Amniotic epithelial cell (primary cell): ENCODE measurements at regions not wholly inside any gene's neighbourhood (a gene's known extent, or its start where the extent isn't known, plus 50 kb on each side); places are given as distances from the start of the nearest gene placed in this dataset.
A peak's percentile ranks its signal among the peaks of the same experiment; 100 is the strongest.

ENCODE experiments used
- DNase-seq: peaks from one replicate; pipeline ENCODE4 v3.0.0-alpha.2; 2010; ENCODE audit warnings: low read depth

DNA sequence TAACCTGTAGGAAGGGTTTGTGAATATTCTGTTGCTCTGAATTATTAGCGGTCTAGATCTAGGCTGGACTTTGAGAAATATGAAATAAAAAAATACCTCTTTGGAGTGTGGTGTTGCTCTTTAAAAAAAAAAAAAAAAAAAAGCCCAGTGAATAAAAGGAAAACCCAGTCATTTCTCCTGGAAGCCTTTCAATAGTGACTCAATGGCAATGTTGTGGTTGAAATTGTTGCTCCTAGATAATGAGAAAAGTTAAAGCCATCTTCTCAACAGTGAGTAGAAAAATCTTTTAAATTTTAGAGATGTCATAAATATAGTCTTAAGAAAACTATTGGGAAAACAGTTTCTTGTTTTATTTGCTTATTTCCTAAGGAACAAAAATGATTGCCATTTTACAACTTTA is 135.3 kb downstream of the RFC3 start:
- peak; percentile 49 for DNase-seq

DNA sequence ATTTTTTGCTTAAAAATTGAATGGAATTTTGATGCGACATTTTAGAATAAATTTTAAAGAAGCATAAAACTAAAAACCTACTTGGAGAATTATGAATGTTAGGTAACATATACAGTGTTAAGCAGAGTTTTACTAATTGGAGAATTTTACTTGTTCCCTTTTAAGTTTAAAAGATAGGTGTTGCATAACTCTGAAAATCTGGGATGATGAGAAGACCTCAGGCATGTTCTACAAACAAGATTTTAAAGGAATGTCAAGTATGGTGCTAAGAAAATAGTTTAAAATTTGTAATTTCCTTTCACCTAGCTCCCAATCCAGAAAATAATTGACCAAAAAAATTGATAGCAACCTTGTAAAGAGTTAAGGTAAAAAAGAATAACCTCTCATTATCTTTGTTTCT is 135.8 kb downstream of the RFC3 start:
- no peak for DNase-seq

DNA sequence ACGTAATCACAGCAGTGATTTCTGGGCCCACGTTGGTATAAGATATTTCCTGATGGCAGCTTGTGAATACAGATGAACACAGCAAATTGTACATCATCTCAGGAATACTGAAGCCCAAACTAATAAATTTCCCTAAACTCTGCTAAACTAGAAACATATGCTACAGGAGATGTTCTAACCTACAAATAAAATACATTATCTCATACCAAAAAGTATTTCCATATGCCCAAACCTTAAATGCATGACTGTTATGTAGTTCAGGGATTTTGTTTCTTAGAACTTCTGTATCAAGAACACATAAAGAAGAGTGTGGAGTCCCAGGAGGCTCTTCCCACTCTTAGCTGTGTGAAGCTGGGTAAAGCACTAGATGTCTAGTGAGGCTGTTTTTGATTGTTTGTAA is 138.4 kb downstream of the RFC3 start:
- DNase-seq: no peak

DNA sequence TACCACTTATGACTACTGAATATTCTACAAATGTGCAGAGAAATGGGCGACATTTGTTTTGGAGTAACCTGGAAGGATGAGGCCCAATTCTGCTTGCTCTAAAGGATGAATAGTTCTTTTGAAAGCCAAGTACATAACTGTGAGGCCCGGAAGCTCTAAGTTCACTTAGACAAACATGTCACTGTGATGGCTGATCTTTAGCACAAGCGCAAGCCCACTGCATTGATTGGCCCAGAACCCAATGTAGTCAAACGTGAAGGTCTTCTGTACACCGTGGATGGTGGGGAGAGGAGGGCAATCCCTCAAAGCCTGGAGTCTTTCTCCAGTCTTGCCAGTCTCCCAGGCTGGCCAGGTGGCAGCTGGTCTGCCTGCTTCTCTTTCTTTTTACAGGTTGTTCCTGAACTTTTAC is 139.6 kb downstream of the RFC3 start:
- no peak for DNase-seq

DNA sequence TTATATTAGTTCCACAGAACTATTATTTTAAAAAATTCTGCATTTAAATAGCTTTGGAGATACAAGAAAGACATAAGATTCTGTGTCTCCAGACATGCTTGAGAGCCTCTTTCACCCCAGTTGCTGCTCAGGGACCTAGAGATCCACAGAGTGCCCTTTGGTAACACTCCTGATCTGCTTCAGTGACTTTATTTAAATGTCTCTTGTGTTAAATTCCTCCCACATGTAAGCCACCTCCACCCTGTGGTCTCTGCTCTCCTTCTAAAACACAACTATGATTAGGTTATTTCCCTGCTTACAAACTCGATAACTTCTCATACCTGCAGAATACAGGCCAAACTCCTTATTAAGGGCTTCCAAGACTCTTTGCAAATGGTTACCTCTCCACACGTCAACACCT is 141.0 kb downstream of the RFC3 start:
- no peak for DNase-seq

DNA sequence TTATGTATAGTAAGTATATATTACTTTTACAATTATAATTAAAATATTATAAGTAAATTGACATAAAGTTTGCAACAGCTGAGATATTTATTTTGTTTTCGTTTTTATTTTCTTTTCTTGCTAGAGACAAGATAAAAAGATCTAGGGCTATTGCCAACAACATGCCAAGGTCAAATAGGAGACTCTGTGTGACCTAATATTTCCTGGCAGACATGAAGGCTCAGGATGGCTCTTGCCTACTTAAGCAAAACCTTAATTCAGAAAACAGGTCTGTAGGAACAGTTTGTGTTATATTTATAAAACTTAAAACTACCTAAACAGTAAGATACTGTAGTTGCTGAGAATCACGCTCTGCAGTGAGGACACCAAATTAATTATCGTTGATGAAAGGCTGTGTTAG is 145.2 kb downstream of the RFC3 start:
- DNase-seq: no peak

DNA sequence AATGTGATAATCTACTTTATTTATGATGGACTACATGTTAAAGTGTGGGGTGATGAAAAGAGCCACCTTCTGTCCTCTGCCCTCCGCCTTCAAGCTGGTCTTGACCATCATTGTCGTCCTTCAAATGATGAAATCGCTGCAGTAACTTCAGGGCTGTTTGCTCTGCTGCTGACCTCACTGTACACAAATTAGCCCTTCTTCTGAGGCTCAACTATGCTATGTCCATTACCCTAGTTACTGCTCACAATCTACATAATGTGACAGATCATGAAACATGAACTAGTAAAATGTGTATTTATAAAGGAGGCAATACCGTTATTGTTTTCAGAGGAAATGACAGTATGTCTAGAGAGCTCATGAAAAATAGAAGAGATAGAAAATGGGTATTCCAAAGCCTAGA is 145.9 kb downstream of the RFC3 start:
- no peak for DNase-seq

DNA sequence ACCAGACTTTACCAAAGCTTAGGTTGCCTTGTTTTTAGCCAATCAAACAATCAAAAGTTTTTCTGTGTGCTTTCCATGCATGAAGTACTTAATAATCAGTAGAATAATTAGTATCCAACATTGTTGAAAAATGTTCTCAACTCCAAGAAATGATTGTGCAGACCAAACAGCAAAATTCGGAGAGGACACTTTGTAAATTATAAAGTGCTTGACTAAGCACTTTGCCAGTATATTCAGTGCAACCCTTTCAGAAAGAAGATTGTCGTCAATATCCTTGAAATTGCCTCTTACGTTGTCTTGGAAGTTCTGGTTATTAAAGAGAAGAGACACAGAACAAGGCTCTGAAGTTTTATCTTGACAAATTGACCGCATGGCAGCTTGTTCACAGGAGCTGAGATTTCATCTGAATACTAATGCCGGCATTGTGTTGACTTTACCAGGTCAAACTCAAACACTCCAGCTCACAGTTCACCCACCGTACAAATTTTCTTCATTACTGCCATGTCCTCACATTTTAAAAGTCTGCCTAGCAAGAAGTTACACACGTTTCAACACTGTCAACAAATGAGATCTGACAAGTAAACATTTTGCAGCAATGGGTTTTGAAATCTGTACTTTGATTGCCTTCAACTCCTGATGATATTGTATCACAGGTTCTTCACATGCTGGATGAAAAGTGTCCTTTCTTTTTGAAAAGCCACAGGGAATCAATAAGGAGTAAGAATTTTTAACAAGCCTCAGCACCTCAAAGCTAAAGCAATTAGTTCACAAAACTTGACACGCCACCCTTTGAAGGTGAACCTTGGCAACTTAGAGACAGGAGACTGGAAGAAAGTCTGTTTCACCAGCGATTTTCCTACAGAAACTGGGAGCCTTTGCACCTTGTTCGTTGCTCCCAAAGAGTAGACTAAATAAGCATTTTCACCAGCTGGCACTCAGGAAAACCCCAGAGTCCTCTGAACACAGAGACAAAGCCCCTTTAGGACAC is 150.9 kb downstream of the RFC3 start:
- no peak for DNase-seq

DNA sequence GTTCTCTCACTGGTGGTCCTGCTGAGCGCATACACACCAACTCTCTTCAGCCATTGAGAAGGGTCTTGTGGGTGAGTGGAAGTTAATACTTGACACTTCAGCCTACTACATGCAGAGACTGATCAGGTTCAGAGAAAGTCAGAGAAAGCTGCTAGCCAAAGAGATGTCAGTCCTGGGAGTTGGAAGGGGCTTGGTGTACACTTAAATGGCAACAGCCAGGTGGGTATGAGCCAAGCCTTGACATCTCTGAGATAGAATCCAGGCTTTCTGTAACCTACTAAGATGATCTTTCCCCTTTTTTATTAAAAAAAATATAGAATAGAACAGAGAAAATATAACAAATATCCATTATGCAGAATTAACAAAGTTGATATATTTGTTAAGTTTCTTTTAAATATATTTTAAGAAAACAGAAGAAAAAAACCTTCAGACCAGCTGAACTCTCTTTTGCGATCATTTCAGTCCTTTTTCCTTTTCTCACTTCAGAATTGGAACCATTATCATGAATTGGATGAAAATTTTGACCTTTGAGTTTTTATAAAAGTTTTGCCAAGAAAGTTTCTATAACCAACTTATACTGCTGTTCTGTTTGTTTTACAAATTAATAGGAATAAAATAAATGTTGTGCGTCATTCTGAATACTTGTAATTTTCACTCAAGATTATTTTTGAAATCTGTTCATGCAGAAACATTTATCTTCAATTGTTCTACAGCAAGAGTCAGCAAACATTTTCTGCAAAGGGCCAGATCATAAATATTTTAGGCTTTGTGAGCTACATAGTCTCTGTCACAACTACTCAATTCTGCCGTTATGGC is 153.0 kb downstream of the RFC3 start:
- no peak for DNase-seq

DNA sequence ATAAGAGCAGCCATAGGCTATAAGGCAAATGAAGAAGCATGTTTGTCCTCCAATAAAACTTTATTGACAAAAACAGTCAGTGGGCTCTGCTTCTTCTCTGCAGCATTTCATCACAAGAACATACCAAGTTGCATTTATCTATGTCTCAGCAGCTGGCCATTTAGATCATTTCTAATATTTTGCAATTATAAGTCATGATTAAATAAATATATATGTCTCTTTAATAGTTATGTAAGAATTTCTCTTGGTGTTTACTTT is 153.5 kb downstream of the RFC3 start:
- no peak for DNase-seq

DNA sequence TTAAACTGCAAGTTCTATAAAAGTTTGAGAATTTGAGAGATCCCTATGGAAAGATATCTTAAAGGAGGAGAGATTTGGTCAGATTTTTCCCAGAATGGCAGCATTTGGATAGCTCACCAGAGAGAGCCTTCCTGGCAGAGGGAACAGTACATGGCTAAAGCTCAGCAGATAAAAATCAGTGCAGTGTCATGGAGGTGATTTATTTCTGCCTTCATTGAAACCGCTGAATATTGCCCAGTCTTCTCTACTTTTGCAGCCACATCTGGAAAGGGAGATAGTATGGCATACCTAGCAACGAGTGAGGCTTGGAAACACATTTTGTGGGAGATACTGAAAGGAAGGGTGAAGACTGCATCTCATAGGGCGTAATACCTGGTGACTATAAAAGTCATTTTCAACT is 155.2 kb downstream of the RFC3 start:
- DNase-seq: no peak

DNA sequence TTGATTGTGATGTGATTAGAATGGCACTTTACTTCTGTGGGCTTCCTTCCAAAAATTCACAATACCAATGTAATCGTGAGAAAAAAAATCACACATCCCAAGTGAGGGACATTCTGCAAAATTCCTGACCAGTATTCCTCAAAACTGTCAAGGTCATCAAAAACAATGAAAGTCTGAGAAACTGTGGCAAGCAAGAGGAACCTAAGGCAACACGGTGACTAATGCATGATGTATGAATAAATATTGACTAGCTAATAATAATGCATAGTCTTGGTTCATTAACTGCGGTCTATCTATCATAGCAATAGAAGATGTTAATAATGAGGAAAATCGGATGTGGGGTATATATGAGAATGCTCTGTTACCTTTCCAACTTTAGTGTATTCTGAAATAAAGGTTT is 159.0 kb downstream of the RFC3 start:
- no peak for DNase-seq

DNA sequence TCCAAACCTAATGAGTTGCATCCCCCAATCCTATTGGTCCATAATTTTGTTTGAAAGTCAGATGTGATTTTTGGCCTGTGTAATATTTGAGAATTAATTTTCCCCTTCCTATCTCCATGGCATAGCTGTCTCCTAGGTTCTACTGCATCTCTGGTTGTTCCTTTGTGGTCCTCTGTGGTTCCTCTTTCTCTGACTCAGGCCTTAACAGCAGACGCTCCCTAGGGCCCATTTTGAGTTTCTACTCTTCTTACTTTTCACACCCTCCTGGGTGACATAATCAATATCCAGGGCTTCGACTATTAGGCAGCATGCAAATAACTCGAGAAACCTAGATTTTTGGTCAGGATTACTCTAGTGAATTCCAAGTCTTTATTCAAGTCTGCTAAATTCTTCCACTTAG is 160.7 kb downstream of the RFC3 start:
- DNase-seq: no peak

DNA sequence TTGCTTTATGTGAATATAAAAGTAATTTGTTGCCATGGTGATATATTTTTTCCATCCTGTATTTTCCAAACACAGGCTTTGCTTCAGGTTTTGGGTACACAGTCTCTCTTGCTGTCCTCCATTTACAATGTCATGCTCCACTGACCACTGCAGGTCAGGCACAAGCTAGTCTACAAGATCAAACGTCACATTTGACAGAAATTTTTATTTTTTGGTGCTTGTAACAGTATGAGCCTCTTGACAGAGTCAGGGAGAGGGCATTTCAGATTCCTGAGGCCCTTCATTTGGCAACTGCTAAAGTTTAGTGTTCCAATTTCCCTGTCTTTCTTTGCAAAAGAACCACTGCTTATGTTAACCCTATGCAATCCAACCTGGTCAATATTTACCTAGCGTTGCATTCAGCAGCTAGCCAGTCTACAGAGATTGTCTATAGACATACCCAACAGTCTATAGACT is 175.0 kb downstream of the RFC3 start:
- DNase-seq: no peak

DNA sequence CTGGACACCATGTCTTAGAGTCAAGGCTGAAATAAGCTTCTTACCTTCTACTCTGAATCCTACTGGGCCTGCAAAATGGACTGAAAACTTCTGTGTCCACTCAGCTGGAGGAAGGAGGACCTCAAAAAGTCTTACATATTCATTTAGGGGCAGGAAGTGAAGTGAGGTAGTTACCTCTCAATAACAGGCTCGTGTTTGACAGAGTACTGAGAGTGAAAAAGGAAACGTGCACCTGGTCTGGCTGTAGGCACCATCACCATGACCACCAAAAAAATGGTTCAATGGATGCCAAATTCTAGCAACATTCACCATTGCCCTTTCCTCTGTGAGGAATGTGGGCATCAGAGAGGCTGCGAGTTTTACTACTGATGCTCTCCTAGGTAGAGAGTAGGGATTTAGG is 176.2 kb downstream of the RFC3 start:
- DNase-seq: no peak

DNA sequence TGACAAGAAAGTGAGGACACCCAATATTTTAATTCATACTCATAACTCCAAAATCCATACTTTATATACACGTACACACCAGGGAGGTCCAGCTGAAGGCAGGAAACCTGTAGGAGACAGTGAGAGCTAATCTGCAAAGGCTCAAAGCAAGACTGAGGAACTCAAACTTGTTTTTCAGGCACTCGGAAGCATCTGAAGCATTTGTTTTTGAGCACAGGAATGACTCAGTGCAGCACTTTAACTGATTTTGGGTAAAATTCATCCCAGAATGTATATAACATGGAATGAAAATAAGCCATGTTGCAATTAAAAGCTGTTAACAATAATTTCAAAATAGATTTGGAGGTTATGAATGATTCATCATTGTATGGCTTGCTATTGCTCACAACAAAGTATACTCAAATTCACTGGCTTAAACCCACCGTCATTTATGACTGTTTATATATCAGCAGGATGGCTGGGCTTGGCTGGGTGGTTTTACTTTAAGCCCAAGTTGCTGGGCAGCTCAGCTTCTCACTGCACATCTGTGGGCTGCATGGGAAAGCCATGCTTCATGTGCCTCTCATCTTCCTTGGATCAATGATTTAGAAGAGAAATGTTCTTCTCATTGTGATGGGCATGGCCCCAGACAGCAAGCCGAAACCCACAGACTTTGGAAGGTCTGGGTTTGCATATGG is 177.0 kb downstream of the RFC3 start:
- DNase-seq: no peak

DNA sequence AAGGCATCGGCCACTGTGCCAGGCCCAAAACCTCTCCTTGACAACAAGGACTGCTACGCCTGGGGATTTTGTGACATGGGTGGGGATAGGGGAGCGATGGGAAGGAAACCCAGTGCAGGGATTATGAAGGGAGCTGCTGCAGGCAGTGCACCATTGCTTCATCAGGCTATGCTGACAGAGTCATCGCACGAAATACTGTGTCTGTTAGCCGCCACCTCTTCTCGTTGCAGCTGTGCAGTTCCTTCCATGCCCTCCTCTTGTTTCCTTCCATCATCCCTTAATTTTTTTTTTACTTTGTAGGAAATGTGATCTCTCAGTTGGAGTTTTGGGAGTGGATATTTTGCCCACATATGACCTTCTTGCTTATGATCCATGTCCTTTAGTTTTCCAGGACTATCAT is 178.7 kb downstream of the RFC3 start:
- no peak for DNase-seq

DNA sequence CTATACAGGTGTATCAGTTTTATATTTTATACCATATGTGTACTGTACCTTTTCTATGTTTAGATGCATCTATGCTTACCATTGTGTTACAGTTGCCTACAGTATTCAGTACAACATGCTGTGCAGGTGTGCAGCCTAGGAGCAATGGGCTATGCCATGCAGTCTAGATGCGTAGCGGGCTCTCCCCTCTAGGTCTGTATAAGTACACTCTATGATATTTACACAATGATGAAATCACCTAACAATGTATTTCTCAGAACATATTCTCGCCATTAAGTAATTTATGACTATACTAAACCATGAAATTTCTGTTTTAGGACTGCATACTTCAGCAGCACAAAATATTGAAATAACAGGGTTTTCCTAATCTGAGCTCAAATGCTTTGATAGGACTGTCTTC is 179.6 kb downstream of the RFC3 start:
- DNase-seq: no peak

DNA sequence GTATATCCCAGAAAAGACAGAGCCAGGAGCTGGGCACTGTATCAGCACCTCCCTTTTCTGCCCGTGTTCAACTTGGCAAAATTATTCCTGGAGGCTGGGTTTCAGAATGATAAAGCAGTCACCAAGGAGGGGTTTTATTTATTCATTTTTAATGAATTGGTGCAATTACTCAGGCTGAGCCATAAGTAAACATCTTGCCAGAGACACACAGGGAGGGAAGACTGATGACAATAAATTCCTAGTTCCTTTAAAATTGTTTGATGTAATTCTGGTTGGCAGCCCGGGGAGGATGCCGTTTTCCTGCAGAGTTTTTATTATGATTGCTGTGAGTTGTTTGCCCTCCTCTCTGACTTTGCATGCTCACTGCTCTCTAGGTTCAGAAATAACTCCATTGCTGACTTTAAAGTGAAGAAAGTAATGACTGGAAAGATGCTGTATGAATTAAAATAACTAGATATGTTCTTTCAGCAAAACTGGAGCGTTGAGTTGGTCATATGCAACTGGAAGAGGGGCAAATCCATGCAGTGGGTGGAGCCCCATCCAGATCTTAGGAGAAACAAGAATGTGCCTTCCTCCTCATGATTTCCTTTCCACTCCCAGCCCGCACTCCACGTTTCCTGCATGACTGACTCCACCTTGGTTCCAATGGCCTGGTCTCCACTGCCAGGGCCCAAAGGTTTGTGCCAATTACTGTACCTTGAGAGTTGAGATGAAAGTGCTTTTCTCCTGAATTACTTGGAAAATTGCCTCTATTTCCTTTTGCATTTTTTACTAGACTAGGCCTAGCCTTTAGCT is 182.1 kb downstream of the RFC3 start:
- no peak for DNase-seq

DNA sequence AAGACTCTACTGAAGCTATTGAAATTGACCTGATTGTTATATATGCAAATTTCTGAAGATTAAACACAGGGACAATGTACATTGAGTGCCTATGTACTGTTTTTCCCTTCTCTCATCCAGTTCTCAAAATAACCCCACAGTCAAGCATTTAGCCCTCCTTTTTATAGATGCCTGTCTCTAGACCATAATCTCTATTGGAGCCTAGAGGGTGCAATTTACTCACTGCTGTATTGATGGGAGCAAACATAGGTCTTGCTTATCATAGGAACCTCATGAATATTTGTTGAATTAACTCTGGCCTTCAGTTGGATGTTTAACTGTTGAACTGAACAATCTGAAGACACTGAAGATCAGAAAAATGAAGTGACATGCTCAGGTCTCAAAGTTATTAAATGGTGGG is 183.0 kb downstream of the RFC3 start:
- DNase-seq: no peak

DNA sequence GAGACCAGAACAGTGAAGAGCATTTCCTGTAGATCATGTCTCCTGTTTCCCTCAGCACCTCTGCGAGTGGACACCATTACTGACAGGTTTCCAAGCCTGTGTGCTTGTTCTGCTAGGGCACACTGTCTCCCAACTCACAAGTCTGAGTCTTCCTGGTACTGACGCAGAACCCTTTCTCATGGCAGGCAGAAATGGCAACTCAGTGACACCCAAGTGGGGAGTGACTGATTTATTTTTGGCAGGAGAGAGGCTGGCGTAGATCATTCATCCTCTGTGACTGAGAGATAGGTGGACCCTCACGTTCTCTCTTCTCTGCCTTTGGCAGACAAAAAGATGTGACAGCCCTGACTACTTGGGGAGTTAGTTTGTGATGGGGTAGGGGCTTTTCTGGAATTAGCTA is 183.4 kb downstream of the RFC3 start:
- no peak for DNase-seq

DNA sequence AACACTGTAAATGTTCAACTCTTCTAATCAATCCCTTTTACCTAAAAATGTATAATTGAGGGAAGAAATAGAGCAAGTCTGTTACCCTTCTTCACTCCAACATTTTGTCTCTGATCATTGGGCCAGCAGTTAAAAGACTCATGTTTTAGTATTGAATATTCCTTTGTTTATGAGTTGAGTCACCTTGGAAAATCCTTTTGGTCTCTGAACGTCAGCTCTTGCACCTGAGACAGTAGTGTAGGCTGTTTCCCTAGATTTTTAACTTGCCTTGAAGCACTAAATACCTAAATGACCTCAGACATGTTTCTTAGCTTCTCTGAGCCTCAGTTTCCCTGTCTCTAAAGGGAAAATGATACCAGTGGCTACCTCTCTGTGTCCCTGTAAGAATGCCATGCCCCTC is 184.2 kb downstream of the RFC3 start:
- DNase-seq: no peak
